ENCODE measurements at regions not wholly inside any gene's neighbourhood (a gene's known extent, or its start where the extent isn't known, plus 50 kb on each side); places are given as distances from the start of the nearest gene placed in this dataset.

DNA sequence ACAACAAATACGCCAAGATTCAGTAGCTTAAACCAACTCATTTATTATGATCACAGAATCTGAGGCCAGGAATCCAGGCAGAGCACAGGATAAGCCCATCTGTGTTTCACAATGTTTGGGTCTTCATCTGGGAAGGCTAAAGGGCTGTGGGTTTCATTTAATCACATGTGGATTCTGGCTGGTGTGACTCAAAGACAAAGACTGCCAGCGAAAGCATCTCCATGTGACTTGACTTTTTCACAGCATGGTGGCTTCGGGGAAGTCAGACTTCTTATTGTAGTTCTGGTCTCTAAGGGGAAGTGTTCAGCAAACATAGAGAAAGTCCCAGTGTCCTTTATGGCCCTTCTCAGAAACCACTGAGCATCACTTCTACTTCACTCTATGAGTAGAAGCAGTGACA, 1014.4 kb upstream of the GOT2 start:
- TF ChIP-seq EP300 (IDR thresholded peaks at IDR 0.05; ENCODE audit: borderline replicate concordance in 1 of 2, low read depth in 1 of 2, low read length in 1 of 2) (no peak), TCF12 (IDR thresholded peaks at IDR 0.05) (no peak), SMC3 (IDR thresholded peaks at IDR 0.05; ENCODE audit: low read depth, low read length) (no peak), RFX5 (IDR thresholded peaks at IDR 0.05; ENCODE audit: low read length) (no peak), RAD21 (IDR thresholded peaks at IDR 0.05; ENCODE audit: low read length) (no peak)
- TF ChIP-seq, protein P1, sequence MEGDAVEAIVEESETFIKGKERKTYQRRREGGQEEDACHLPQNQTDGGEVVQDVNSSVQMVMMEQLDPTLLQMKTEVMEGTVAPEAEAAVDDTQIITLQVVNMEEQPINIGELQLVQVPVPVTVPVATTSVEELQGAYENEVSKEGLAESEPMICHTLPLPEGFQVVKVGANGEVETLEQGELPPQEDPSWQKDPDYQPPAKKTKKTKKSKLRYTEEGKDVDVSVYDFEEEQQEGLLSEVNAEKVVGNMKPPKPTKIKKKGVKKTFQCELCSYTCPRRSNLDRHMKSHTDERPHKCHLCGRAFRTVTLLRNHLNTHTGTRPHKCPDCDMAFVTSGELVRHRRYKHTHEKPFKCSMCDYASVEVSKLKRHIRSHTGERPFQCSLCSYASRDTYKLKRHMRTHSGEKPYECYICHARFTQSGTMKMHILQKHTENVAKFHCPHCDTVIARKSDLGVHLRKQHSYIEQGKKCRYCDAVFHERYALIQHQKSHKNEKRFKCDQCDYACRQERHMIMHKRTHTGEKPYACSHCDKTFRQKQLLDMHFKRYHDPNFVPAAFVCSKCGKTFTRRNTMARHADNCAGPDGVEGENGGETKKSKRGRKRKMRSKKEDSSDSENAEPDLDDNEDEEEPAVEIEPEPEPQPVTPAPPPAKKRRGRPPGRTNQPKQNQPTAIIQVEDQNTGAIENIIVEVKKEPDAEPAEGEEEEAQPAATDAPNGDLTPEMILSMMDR (IDR thresholded peaks at IDR 0.05): no peak

All from SK-N-SH (cell line).